Neural progenitor cell (in vitro differentiated cells): ENCODE measurements at regions not wholly inside any gene's neighbourhood (a gene's known extent, or its start where the extent isn't known, plus 50 kb on each side); places are given as distances from the start of the nearest gene placed in this dataset.
"Not testable (repeated sequence)": the region's sequence is repeated elsewhere in the genome, so short reads cannot be mapped to it uniquely, and the experiment has no call there.

Experiments
- DNase-seq: peaks from one replicate; pipeline ENCODE4 v3.0.0-alpha.2; 2016; ENCODE audit warnings: low spot score
- H2AFZ ChIP-seq: fragments of 200-600 bp; sonication (generic); replicated peaks from 2 replicates; pipeline ENCODE4 v1.6.1; 2016; ENCODE audit warnings: antibody characterized with exemption
- H3F3A ChIP-seq: fragments of 200-600 bp; sonication (generic); 2 replicates; pipeline ENCODE4 v1.6.1; 2016; ENCODE audit warnings: antibody characterized with exemption, low read depth
- H3K27ac ChIP-seq: fragments of 200-600 bp; sonication (generic); 2 replicates; pipeline ENCODE4 v1.5.1; 2016; ENCODE audit warnings: mild to moderate bottlenecking
- H3K27me3 ChIP-seq: fragments of 200-600 bp; sonication (generic); 2 replicates; pipeline ENCODE4 v1.6.1; 2016; ENCODE audit warnings: mild to moderate bottlenecking, moderate library complexity
- H3K36me3 ChIP-seq: fragments of 200-600 bp; sonication (generic); 2 replicates; pipeline ENCODE4 v1.5.1; 2016
- H3K4me1 ChIP-seq: fragments of 200-600 bp; sonication (generic); 2 replicates; pipeline ENCODE4 v1.6.1; 2016; ENCODE audit warnings: mixed run types
- H3K4me2 ChIP-seq: fragments of 200-600 bp; sonication (generic); 2 replicates; pipeline ENCODE4 v1.6.1; 2016
- H3K4me3 ChIP-seq: fragments of 200-600 bp; sonication (generic); 2 replicates; pipeline ENCODE4 v1.5.1; 2016
- H3K79me2 ChIP-seq: fragments of 200-600 bp; sonication (generic); 2 replicates; pipeline ENCODE4 v1.6.1; 2016; ENCODE audit warnings: low read depth
- H3K9ac ChIP-seq: fragments of 200-600 bp; sonication (generic); 2 replicates; pipeline ENCODE4 v1.6.1; 2016
- H3K9me3 ChIP-seq: fragments of 200-600 bp; sonication (generic); 2 replicates; pipeline ENCODE4 v1.5.1; 2016; ENCODE audit warnings: low read depth
- H4K20me1 ChIP-seq: fragments of 200-600 bp; sonication (generic); 2 replicates; pipeline ENCODE4 v1.6.1; 2016; ENCODE audit warnings: low read depth
- H3K27ac Mint-ChIP-seq: 3 replicates; pipeline ENCODE4 v1.8.0; 2021; ENCODE audit warnings: mixed read lengths
- H3K27me3 Mint-ChIP-seq: 2 replicates; pipeline ENCODE4 v1.8.0; 2022; ENCODE audit warnings: low read depth, mild to moderate bottlenecking, inconsistent platforms, moderate library complexity, mixed read lengths; ENCODE audit not compliant: insufficient read depth
- H3K36me3 Mint-ChIP-seq: 3 replicates; pipeline ENCODE4 v1.8.0; 2021; ENCODE audit warnings: mixed read lengths
- H3K4me1 Mint-ChIP-seq: 3 replicates; pipeline ENCODE4 v1.8.0; 2021; ENCODE audit warnings: mixed read lengths
- H3K4me3 Mint-ChIP-seq: 3 replicates; pipeline ENCODE4 v1.8.0; 2021; ENCODE audit warnings: mild to moderate bottlenecking, moderate library complexity, mixed read lengths
- H3K9me3 Mint-ChIP-seq: 3 replicates; pipeline ENCODE4 v1.8.0; 2020; ENCODE audit warnings: mixed read lengths
- EZH2 ChIP-seq: fragments of 200-600 bp; sonication (generic); IDR thresholded peaks from 2 replicates; pipeline ENCODE4 v1.6.1; 2017; ENCODE audit warnings: antibody characterized with exemption, mild to moderate bottlenecking, moderate library complexity
- EZH2phosphoT487 ChIP-seq: fragments of 200-600 bp; sonication (generic); IDR thresholded peaks from 2 replicates; pipeline ENCODE4 v1.6.1; 2017; ENCODE audit warnings: antibody characterized with exemption
- TF ChIP-seq, protein P1 (sequence below): fragments of 200-600 bp; sonication (generic); IDR thresholded peaks from 2 replicates; pipeline ENCODE4 v1.5.1; 2017; ENCODE audit warnings: antibody characterized with exemption, mild to moderate bottlenecking

DNA sequence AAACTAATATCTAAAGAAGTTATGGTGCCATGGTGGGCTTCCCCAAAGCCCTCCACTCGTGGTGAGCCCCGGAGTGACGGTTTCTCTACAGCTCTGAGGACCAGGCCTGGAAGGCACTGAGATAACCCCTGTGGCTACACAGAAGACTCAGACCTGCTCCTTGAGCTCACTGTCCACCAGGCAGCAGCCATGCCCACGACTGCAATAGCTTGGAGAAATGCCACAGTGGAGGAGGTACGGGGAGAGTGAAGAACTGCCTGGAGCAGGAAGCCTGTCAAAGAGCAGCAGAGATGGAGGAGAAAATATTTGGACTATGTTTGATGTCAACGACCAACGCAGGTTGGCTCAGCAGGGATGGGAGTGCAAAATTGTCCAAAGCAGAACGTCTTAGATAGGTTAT lies 300.1 kb upstream of the NPSR1 start:
- Mint-ChIP-seq H3K4me1 (peaks cover 9% of the 10 kb centered on the region), H3K27ac (no peak overlapping the region), H3K36me3 (no peaks in the 10 kb centered on the region), H3K27me3 (peaks cover 9% of the 10 kb centered on the region), H3K9me3 (no peaks in the 10 kb centered on the region), H3K4me3 (no peak overlapping the region)
- Histone ChIP-seq H3F3A (no peaks in the 10 kb centered on the region), H3K9me3 (no peaks in the 10 kb centered on the region), H3K79me2 (no peaks in the 10 kb centered on the region), H3K4me3 (no peak overlapping the region), H3K9ac (no peak overlapping the region), H3K4me2 (no peak overlapping the region), H2AFZ (no peak overlapping the region), H3K27me3 (no peaks in the 10 kb centered on the region), H3K4me1 (peaks cover 10% of the 10 kb centered on the region), H4K20me1 (no peaks in the 10 kb centered on the region), H3K36me3 (no peaks in the 10 kb centered on the region), H3K27ac (no peak overlapping the region)
- DNase-seq, result no peak
- TF ChIP-seq EZH2 (no peak), EZH2phosphoT487 (no peak)
- TF ChIP-seq, protein P1, sequence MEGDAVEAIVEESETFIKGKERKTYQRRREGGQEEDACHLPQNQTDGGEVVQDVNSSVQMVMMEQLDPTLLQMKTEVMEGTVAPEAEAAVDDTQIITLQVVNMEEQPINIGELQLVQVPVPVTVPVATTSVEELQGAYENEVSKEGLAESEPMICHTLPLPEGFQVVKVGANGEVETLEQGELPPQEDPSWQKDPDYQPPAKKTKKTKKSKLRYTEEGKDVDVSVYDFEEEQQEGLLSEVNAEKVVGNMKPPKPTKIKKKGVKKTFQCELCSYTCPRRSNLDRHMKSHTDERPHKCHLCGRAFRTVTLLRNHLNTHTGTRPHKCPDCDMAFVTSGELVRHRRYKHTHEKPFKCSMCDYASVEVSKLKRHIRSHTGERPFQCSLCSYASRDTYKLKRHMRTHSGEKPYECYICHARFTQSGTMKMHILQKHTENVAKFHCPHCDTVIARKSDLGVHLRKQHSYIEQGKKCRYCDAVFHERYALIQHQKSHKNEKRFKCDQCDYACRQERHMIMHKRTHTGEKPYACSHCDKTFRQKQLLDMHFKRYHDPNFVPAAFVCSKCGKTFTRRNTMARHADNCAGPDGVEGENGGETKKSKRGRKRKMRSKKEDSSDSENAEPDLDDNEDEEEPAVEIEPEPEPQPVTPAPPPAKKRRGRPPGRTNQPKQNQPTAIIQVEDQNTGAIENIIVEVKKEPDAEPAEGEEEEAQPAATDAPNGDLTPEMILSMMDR, result no peak

DNA sequence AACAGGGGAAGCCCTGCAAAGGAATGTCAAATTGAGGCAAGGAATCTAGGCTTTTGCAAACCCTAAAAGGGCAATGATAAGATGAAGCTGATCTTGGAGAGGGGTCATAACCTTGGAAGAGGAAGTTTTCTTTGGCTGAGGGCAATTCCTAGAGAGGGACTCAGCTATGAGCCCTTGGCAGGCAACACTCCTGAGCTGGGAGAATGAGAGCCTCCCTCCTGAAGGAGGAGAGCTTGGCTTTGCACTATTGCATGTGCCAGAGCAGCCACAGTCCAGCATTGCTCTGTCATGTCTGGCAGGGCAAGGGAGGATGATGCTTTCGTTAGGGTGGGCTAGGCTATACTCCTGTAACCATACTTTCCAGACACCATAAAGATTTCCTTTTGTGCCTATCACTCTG lies 299.4 kb upstream of the NPSR1 start:
- not testable (repeated sequence) for H3F3A ChIP-seq, H3K36me3 ChIP-seq, H3K36me3 Mint-ChIP-seq, H3K9ac ChIP-seq, H4K20me1 ChIP-seq, H3K9me3 Mint-ChIP-seq, H2AFZ ChIP-seq, H3K4me2 ChIP-seq, H3K27ac ChIP-seq, H3K4me3 ChIP-seq, H3K27me3 Mint-ChIP-seq, H3K9me3 ChIP-seq, H3K27me3 ChIP-seq, H3K27ac Mint-ChIP-seq, H3K79me2 ChIP-seq, H3K4me1 Mint-ChIP-seq, H3K4me3 Mint-ChIP-seq, DNase-seq
- peaks cover 10% of the 10 kb centered on the region for H3K4me1 ChIP-seq

DNA sequence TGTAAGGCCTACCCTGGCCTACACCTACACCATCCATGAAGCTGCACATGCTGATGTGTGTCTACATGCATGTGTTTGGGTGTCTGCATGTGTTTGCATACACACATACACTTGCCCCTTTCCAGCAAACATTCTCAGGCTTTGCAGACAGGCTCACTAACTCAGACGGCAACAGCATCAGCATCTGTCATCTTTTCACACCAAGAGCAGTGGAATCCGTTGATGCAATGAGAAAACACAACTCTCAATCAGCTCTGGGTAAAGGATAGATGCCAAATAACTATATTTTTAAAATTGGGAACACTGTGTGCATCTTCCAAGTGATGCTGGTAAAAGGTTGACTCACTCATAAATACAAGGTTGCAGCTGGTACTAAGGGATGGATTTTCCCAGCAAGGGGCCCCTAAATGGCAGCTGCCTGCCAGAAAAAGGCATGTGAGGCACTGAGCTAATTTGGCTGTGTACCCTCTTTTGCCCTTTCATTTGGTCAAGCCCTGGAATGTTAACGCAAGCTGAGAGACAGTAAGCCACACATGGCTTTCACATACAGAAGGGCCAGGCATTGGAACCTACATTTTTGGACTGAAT lies 296.3 kb upstream of the NPSR1 start:
- H3K79me2 ChIP-seq, result no peaks in the 10 kb centered on the region
- no peak overlapping the region for H3K4me3 ChIP-seq
- no peaks in the 10 kb centered on the region for H4K20me1 ChIP-seq
- H3K4me1 ChIP-seq, result peaks cover 10% of the 10 kb centered on the region
- TF ChIP-seq, protein P1, result no peak
- TF ChIP-seq EZH2phosphoT487 (no peak), EZH2 (no peak)
- H3K4me1 Mint-ChIP-seq, result peaks cover 6% of the 10 kb centered on the region
- H3K27ac Mint-ChIP-seq, result no peak overlapping the region
- H3K27me3 ChIP-seq, result no peaks in the 10 kb centered on the region
- no peak overlapping the region for H3K4me2 ChIP-seq
- H3K36me3 Mint-ChIP-seq, result no peaks in the 10 kb centered on the region
- peaks cover 9% of the 10 kb centered on the region for H3K27me3 Mint-ChIP-seq
- no peaks in the 10 kb centered on the region for H3K9me3 ChIP-seq
- H3K4me3 Mint-ChIP-seq, result no peak overlapping the region
- H3K27ac ChIP-seq, result peak overlapping the region; percentile 21
- DNase-seq, result peak; percentile 46
- no peak overlapping the region for H2AFZ ChIP-seq
- no peak overlapping the region for H3K9ac ChIP-seq
- H3K9me3 Mint-ChIP-seq, result no peaks in the 10 kb centered on the region
- H3K36me3 ChIP-seq, result no peaks in the 10 kb centered on the region
- no peaks in the 10 kb centered on the region for H3F3A ChIP-seq

DNA sequence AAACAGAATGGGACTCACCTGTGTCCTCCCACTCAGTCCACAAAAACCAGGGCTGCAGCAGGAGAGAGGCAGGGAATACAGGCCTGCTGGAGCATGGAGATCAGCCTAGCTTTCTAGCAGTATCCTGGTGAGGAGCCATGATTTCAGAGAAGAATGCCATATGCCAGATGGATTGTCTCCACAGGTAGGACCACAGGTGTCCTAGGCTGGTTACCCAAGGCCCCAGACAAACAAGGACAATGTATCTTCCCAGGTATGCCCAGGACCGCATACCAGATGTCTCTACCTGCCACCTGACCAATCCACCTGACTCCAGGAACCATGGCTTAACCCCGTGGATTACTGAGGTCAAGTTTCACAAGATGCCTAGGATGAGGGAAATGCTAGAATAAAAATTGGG lies 295.4 kb upstream of the NPSR1 start:
- no peak for DNase-seq
- no peaks in the 10 kb centered on the region for H3K36me3 ChIP-seq
- H3K27me3 ChIP-seq, result no peaks in the 10 kb centered on the region
- H3K9me3 Mint-ChIP-seq, result no peaks in the 10 kb centered on the region
- no peaks in the 10 kb centered on the region for H3K9me3 ChIP-seq
- H3K9ac ChIP-seq, result no peak overlapping the region
- H3K4me2 ChIP-seq, result no peak overlapping the region
- H3K4me1 Mint-ChIP-seq, result peaks cover 6% of the 10 kb centered on the region
- H3K27ac ChIP-seq, result no peak overlapping the region
- H3K4me3 ChIP-seq, result no peak overlapping the region
- H3K79me2 ChIP-seq, result no peaks in the 10 kb centered on the region
- H3K36me3 Mint-ChIP-seq, result no peaks in the 10 kb centered on the region
- no peaks in the 10 kb centered on the region for H3F3A ChIP-seq
- no peaks in the 10 kb centered on the region for H4K20me1 ChIP-seq
- TF ChIP-seq, protein P1, result no peak
- TF ChIP-seq EZH2phosphoT487, result no peak
- no peak for TF ChIP-seq EZH2
- no peak overlapping the region for H3K4me3 Mint-ChIP-seq
- no peak overlapping the region for H2AFZ ChIP-seq
- H3K27ac Mint-ChIP-seq, result no peak overlapping the region
- peaks cover 9% of the 10 kb centered on the region for H3K27me3 Mint-ChIP-seq
- peaks cover 10% of the 10 kb centered on the region for H3K4me1 ChIP-seq
